ENCODE measurements at regions not wholly inside any gene's neighbourhood (a gene's known extent, or its start where the extent isn't known, plus 50 kb on each side); places are given as distances from the start of the nearest gene placed in this dataset.

DNA sequence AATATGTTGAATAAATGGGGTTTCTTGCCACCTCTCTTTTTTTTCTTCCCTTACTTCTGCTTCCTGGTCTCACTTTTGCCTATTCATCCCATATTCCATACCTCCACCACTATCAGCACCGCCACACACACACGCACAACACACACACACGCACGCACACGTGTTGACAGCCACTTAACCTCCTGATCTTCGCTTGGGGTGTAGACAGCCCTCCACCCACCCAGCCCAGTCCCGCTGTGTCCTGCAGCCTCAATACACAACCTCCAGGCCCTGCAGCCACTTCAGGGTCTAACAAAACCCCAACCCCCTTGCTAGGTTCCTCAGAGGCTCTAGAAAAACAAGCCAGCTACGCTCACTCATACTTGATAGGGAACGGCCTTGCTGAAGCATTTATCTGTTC lies 72.3 kb downstream of the LINC00237 start:
- DNase-seq = no peak

DNA sequence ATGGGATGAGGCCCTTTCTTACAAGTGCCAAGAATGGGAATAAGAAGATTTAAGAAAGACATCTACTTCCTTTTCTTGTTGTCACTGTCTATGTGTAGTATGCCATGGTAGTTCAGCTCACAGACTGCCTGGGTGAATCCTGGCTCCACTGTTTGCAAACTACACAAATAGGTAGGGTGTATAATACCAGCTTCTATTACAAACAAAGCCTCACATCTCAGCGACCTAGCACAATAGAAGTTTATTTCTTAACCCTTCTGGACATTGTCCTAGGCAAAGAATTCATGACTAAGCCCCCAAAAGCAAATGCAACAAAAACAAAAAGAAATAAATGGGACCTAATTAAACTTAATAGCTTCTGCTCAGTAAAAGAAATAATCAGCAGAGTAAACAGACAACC lies 74.5 kb downstream of the LINC00237 start:
- DNase-seq = no peak

DNA sequence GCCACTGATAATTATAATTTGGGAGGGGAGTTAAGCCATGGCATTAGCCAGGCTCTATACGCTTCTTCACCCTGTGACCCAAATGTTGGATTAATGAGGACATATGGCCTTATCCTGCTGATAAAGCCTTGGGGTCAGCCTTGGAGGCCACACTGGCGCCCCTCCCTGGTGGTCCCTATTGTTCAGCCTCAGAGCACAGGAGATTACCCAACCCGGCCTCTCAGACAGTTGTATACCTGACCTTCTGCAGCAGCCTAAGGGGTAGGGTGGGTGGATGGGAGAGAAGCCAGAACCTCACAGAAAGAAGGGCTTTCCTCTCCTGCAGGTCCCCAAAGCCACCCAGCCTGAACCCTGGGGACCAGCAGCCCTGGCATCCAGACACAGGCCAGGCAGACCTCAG lies 76.8 kb downstream of the LINC00237 start:
- no peak for DNase-seq

- DNase-seq = no peak
Measured at GRCh38 chr20:21028921-21029320, 77.2 kb downstream of the LINC00237 start.

DNA sequence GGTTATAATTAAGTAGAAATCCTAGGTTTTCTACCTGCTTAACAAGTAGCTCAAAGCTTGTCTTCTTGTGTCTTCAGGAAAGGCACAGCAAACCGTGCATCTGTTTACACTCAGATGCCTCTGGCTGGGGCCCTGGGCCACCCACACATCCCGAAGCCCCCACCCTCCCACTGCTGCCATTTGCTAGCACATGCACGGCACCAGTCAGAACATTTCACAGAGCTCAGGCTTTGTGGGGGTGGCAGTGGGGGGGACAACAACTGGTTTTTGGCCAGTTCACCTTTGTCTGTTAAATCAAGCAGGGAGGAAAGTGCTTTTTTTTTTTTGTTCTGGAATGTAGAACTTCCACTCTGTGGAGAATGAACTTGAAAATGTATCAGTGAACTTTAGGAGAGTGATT lies 77.7 kb downstream of the LINC00237 start:
- no peak for DNase-seq

- DNase-seq = peak; percentile 29
Measured at GRCh38 chr20:21027569-21027968, 78.6 kb downstream of the LINC00237 start.

DNA sequence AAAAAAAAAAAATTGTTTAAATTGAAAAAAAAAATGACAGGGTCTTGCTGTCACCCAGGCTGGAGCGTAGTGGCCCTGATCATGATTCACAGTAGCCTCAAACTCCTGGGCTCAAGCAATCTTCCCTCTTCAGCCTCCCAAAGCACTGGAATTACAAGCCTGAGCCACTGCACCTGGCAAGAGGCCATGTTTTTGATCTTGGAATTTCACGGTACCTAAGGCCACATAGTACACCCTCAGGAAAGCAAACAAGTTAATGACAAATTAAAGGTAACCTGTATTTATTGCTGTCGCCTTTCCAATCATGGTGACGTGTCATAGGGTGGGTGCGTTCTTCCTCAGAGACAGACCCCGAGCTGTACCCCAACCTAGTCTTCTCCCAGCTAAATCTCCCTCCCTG lies 79.2 kb downstream of the LINC00237 start:
- no peak for DNase-seq

- DNase-seq = no peak
Measured at GRCh38 chr20:21024420-21024819, 81.7 kb downstream of the LINC00237 start.

DNA sequence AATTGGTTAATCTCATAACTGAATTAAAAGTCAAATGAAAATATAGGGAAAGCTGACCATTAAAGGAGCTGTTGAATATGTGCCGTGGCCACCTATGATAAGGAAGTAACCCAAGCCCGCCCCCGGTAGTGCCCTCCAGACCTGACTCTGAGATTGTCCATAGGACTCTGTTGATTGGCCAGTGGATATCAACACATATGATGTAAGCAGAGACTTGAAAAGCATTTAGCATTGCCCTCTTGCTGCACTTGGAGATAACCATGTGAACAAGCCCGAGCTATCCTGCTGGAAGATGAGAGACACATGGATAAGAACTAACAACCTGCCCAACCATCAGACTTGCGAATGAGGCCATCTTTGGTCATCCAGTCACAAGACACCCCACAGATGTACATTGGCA lies 83.2 kb downstream of the LINC00237 start:
- no peak for DNase-seq

GRCh38 chr20:21021472-21021790 lies 84.7 kb downstream of the LINC00237 start:
- no peak for DNase-seq

DNA sequence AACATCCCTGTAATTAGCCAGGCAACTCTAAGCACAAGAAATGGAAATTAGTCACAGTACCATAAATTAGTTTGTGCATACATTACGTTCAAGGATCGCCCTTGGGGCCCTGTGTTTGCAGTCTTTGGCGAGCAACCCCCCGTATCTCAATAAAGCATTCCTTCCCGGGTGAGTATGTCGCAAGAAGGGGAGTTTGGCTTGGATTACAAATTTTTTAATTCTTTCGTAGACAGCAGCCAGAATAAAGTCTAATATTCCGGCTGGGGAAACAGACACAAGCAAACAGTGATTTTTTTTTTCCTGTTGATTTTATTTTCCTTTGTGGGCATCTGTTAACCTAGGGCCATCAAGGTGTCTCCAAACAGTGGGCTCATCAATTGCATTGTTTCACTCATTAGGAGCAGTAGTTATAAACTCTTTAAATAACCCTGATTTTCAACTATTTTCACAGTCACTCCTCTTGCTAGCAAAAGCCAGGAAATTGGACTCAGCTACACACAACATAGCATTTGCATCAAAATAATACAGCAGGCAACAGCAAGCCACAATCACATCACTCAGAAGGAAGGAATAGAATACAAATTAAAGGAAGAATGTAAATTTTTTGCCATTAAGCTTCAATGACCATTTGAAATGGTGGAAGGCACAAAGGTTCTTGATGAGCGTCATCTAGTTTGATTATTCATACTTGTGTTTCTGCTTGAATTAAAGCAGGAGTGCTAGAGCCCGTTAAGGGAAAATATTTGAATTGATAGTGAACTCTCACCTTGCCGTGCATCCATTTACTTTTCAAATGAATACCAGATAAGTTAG lies 85.3 kb downstream of the LINC00237 start:
- DNase-seq = no peak

GRCh38 chr20:21019814-21020658 lies 86.1 kb downstream of the LINC00237 start:
- no peak for DNase-seq

- DNase-seq = no peak
Measured at GRCh38 chr20:21019468-21019813, 86.7 kb downstream of the LINC00237 start.

GRCh38 chr20:21018576-21018975 lies 87.6 kb downstream of the LINC00237 start:
- no peak for DNase-seq

- DNase-seq = no peak
Measured at GRCh38 chr20:21017528-21018085, 88.6 kb downstream of the LINC00237 start.

DNA sequence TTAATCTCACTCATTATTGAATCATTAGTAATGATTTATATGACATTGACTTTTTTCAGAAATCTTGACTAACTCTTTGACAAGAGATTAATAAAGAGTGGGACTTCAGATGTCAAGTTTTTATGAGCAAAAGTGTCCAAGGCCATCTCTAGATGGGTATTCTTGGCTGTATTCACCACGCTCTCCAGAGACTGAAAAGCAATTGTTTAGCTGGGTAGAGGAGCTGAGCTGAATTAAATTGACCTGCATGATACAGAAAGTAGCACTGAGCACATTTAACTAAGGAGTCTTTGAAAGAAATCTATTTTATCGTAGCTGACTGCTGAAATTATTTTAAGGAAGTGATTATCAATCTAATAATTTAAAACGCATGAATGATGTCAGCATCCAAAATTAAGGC lies 89.4 kb downstream of the LINC00237 start:
- DNase-seq = no peak

- DNase-seq = no peak
Measured at GRCh38 chr20:21014528-21014927, 91.6 kb downstream of the LINC00237 start.

DNA sequence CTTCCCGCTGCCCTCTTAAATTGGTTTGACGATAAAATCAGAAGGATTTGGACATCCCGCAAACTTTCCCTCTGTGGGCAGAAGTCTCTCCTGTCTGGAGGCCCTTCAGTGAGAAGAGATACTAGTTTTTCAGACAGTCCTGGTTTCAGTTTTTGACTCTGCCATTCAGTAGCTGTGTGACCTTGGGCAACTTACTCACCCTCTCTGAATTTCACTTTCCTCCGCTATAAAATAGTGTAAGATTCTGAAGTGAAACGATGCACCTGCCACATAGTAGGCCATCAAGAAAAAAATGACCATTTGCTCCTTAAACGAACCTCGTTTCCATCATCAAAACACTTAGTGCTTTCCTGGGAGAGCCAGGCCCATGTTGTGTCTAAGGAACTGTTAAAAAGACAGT lies 97.2 kb downstream of the LINC00237 start:
- DNase-seq = no peak

- no peak for DNase-seq
Measured at GRCh38 chr20:21006611-21007010, 99.5 kb downstream of the LINC00237 start.

DNA sequence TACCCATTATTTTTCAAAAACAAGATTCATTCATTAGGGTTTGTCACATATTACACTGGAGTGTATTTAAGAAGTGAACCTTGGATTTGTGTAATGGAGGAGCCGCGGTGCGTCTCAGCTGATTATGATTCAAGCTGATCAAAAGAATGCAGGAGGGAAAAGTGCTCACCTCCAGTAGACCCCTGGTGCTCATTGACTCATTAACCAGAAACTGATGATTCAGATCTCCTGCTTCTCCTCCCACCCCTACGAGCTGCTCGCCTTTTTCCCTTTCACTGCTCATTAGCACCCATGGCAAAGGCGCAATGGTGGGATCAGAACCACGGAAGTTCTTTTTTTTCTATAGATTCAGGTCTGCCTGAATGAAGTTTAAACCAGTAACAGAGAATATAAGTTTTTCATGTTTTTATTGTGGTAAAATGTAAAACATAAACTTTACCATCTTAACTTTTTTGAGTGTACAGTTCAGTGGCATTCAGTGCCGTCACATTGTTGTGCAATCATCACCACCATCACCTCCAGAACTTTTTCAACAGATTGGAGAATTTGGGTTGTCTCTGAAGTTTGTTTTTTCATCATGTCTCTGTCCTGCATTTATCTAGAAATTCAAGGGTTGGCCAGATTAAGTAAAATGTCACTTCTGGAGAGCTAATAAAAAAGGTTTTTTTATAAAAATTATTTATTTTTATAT lies 101.6 kb downstream of the LINC00237 start:
- no peak for DNase-seq

DNA sequence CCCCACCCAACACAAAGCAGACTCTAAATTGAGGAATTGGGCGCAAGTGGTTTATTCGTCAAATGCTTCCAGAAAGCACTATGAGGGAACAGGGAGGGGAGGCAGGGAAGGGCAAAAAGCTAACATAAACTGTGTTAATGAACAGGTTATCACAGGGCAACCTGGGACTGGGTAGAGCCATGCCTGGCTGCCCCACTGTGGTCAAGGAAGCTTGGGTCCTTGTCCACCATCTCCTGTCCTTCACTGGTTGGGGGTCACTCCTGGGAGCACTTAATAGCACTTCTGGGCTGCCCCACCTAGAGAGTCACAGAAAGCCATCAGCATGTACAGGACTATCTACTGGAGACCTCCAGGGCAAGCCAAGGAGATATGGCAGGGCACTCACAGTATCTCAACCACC lies 102.3 kb downstream of the LINC00237 start:
- no peak for DNase-seq

GRCh38 chr20:21002486-21002885 lies 103.7 kb downstream of the LINC00237 start:
- DNase-seq = no peak

DNA sequence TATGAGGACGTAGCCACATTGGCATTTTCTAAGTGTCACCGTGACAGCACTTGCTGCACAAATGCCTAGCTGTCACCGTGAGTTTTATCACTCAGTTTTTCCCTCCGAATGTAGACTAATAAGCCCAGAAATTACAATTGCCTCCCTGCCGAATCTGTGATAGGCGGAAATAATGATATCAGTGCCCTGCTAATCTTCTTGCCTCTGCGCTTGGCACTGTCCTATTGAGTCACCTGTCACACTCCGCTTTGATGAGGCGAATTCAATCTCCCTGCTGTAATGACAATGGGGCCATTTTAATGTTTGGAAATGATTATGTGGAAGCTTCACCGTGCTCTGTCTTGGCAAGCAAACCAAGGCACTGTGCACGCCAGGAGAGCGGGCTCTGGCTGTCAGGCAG lies 112.8 kb downstream of the LINC00237 start:
- DNase-seq = no peak

Measured in EL (cell line).